Activated T-helper 1 cell treated with anti-CD3 and anti-CD28 coated beads, Interleukin-12 subunit alpha, Interleukin-12 subunit beta, Interleukin-2, Interleukin-4 antibody, amounts not matched to agents 30 ng/mL and 10 ng/mL and 1 ng/mL, durations not matched to agents 14 hours and 24 hours and 36 hours (primary cell): ENCODE measurements at regions not wholly inside any gene's neighbourhood (a gene's known extent, or its start where the extent isn't known, plus 50 kb on each side); places are given as distances from the start of the nearest gene placed in this dataset.

Experiments
- DNase-seq: peaks from one replicate; pipeline ENCODE4 v3.0.0; 2021; ENCODE audit warnings: low spot score
- H3K27ac Mint-ChIP-seq: one replicate; pipeline ENCODE4 v1.8.0; 2021; ENCODE audit warnings: mild to moderate bottlenecking, mixed read lengths
- H3K27me3 Mint-ChIP-seq: one replicate; pipeline ENCODE4 v1.8.0; 2022; ENCODE audit warnings: mild to moderate bottlenecking, moderate library complexity, mixed read lengths; ENCODE audit not compliant: insufficient read depth
- H3K36me3 Mint-ChIP-seq: one replicate; pipeline ENCODE4 v1.8.0; 2021; ENCODE audit warnings: low read depth, mixed read lengths
- H3K4me1 Mint-ChIP-seq: one replicate; pipeline ENCODE4 v1.8.0; 2021; ENCODE audit warnings: low read depth, mixed read lengths
- H3K4me3 Mint-ChIP-seq: one replicate; pipeline ENCODE4 v1.8.0; 2021; ENCODE audit warnings: mild to moderate bottlenecking, moderate library complexity, mixed read lengths
- H3K9me3 Mint-ChIP-seq: one replicate; pipeline ENCODE4 v1.8.0; 2021; ENCODE audit warnings: mixed read lengths
- intact Hi-C: fragments of 100-400 bp; cut with micrococcal nuclease; formaldehyde crosslinking; loops from one replicate; pipeline ENCODE4 v1.15.1; 2024

GRCh38 chr3:44061961-44062360 is 179.7 kb upstream of the TOPAZ1 start:
- intact Hi-C loops, result no loop called here
- Mint-ChIP-seq H3K9me3 (no peaks in the 10 kb centered on the region), H3K27me3 (peaks cover 10% of the 10 kb centered on the region), H3K27ac (no peak overlapping the region), H3K36me3 (no peaks in the 10 kb centered on the region), H3K4me1 (peaks cover 5% of the 10 kb centered on the region), H3K4me3 (no peak overlapping the region)
- DNase-seq, result no peak

GRCh38 chr3:44065311-44066094 is 176.2 kb upstream of the TOPAZ1 start:
- H3K27me3 Mint-ChIP-seq, result peaks cover 9% of the 10 kb centered on the region

GRCh38 chr3:44066806-44067205 is 174.9 kb upstream of the TOPAZ1 start:
- Mint-ChIP-seq H3K4me3 (no peak overlapping the region), H3K4me1 (no peaks in the 10 kb centered on the region), H3K9me3 (no peaks in the 10 kb centered on the region), H3K27ac (no peak overlapping the region), H3K27me3 (peaks cover 13% of the 10 kb centered on the region), H3K36me3 (no peaks in the 10 kb centered on the region)
- intact Hi-C loops, result no loop called here
- no peak for DNase-seq

More at GRCh38 chr3:44065311-44066094, 176.2 kb upstream of the TOPAZ1 start:
- no peak overlapping the region for H3K27ac Mint-ChIP-seq
- H3K9me3 Mint-ChIP-seq, result no peaks in the 10 kb centered on the region
- intact Hi-C loops, result no loop called here
- no peak for DNase-seq
- no peaks in the 10 kb centered on the region for H3K36me3 Mint-ChIP-seq
- H3K4me3 Mint-ChIP-seq, result no peak overlapping the region
- no peaks in the 10 kb centered on the region for H3K4me1 Mint-ChIP-seq

GRCh38 chr3:44067431-44067830 is 174.3 kb upstream of the TOPAZ1 start:
- no peak for DNase-seq
- H3K4me3 Mint-ChIP-seq, result no peak overlapping the region
- H3K27me3 Mint-ChIP-seq, result peaks cover 13% of the 10 kb centered on the region
- H3K4me1 Mint-ChIP-seq, result no peaks in the 10 kb centered on the region
- no peaks in the 10 kb centered on the region for H3K36me3 Mint-ChIP-seq
- no peaks in the 10 kb centered on the region for H3K9me3 Mint-ChIP-seq
- H3K27ac Mint-ChIP-seq, result no peak overlapping the region
- intact Hi-C loops, result no loop called here

- Mint-ChIP-seq H3K4me1 (no peaks in the 10 kb centered on the region), H3K36me3 (no peaks in the 10 kb centered on the region), H3K27ac (no peak overlapping the region), H3K9me3 (no peaks in the 10 kb centered on the region), H3K27me3 (peaks cover 13% of the 10 kb centered on the region), H3K4me3 (no peak overlapping the region)
- intact Hi-C loops, result no loop called here
- DNase-seq, result no peak
Measured at GRCh38 chr3:44068753-44069152, 172.9 kb upstream of the TOPAZ1 start.

GRCh38 chr3:44069276-44069675 is 172.4 kb upstream of the TOPAZ1 start:
- no peak overlapping the region for H3K27ac Mint-ChIP-seq
- no peaks in the 10 kb centered on the region for H3K36me3 Mint-ChIP-seq

GRCh38 chr3:44070841-44071546 is 170.7 kb upstream of the TOPAZ1 start:
- intact Hi-C loops, result no loop called here
- no peaks in the 10 kb centered on the region for H3K4me1 Mint-ChIP-seq
- no peaks in the 10 kb centered on the region for H3K9me3 Mint-ChIP-seq
- no peak overlapping the region for H3K27ac Mint-ChIP-seq
- peaks cover 16% of the 10 kb centered on the region for H3K27me3 Mint-ChIP-seq
- no peaks in the 10 kb centered on the region for H3K36me3 Mint-ChIP-seq
- H3K4me3 Mint-ChIP-seq, result no peak overlapping the region
- no peak for DNase-seq

More at GRCh38 chr3:44069276-44069675, 172.4 kb upstream of the TOPAZ1 start:
- no peaks in the 10 kb centered on the region for H3K4me1 Mint-ChIP-seq
- intact Hi-C loops, result no loop called here
- H3K9me3 Mint-ChIP-seq, result no peaks in the 10 kb centered on the region
- peaks cover 13% of the 10 kb centered on the region for H3K27me3 Mint-ChIP-seq
- DNase-seq, result no peak
- no peak overlapping the region for H3K4me3 Mint-ChIP-seq

GRCh38 chr3:44072601-44073540 is 168.8 kb upstream of the TOPAZ1 start:
- H3K27ac Mint-ChIP-seq, result no peak overlapping the region
- no peak overlapping the region for H3K4me3 Mint-ChIP-seq
- H3K4me1 Mint-ChIP-seq, result no peaks in the 10 kb centered on the region
- intact Hi-C loops, result no loop called here
- DNase-seq, result no peak
- H3K27me3 Mint-ChIP-seq, result peaks cover 16% of the 10 kb centered on the region
- no peaks in the 10 kb centered on the region for H3K36me3 Mint-ChIP-seq
- H3K9me3 Mint-ChIP-seq, result no peaks in the 10 kb centered on the region

GRCh38 chr3:44074181-44074580 is 167.5 kb upstream of the TOPAZ1 start:
- Mint-ChIP-seq H3K4me1 (no peaks in the 10 kb centered on the region), H3K27me3 (peaks cover 13% of the 10 kb centered on the region), H3K9me3 (no peaks in the 10 kb centered on the region), H3K36me3 (no peaks in the 10 kb centered on the region), H3K4me3 (no peak overlapping the region), H3K27ac (no peak overlapping the region)
- intact Hi-C loops, result no loop called here
- no peak for DNase-seq

GRCh38 chr3:44076221-44076829 is 165.4 kb upstream of the TOPAZ1 start:
- Mint-ChIP-seq H3K27me3 (peaks cover 10% of the 10 kb centered on the region), H3K4me1 (no peaks in the 10 kb centered on the region), H3K36me3 (no peaks in the 10 kb centered on the region), H3K27ac (no peak overlapping the region), H3K4me3 (no peak overlapping the region), H3K9me3 (no peaks in the 10 kb centered on the region)
- intact Hi-C loops, result no loop called here
- DNase-seq, result no peak

- intact Hi-C loops, result no loop called here
- Mint-ChIP-seq H3K9me3 (no peaks in the 10 kb centered on the region), H3K36me3 (no peaks in the 10 kb centered on the region), H3K4me1 (no peaks in the 10 kb centered on the region), H3K27ac (no peak overlapping the region), H3K27me3 (peaks cover 10% of the 10 kb centered on the region), H3K4me3 (no peak overlapping the region)
- DNase-seq, result no peak
Measured at GRCh38 chr3:44077267-44077666, 164.4 kb upstream of the TOPAZ1 start.

GRCh38 chr3:44078863-44079262 is 162.8 kb upstream of the TOPAZ1 start:
- Mint-ChIP-seq H3K36me3 (no peaks in the 10 kb centered on the region), H3K27me3 (peaks cover 13% of the 10 kb centered on the region), H3K27ac (no peak overlapping the region), H3K4me1 (no peaks in the 10 kb centered on the region), H3K4me3 (no peak overlapping the region), H3K9me3 (no peaks in the 10 kb centered on the region)
- DNase-seq, result no peak
- intact Hi-C loops, result no loop called here
